22Rv1 (cell line): ENCODE measurements at regions not wholly inside any gene's neighbourhood (a gene's known extent, or its start where the extent isn't known, plus 50 kb on each side); places are given as distances from the start of the nearest gene placed in this dataset.

ENCODE experiments used
- CTCF ChIP-seq: fragments of 450-650 bp; IDR thresholded peaks from 2 replicates; pipeline ENCODE4 v1.5.1; 2017; ENCODE audit warnings: mild to moderate bottlenecking
- ZFX ChIP-seq: fragments of 450-650 bp; IDR thresholded peaks from 2 replicates; pipeline ENCODE4 v1.6.1; 2017; ENCODE audit warnings: antibody characterized with exemption, borderline replicate concordance

- no peak for TF ChIP-seq CTCF
- no peak for TF ChIP-seq ZFX
Measured at GRCh38 chr18:27242392-27243047, 57.4 kb upstream of the CHST9 start.
